ENCODE measurements at regions not wholly inside any gene's neighbourhood (a gene's known extent, or its start where the extent isn't known, plus 50 kb on each side); places are given as distances from the start of the nearest gene placed in this dataset.

- TF ChIP-seq CTCF (IDR thresholded peaks at IDR 0.05; ENCODE audit: low read length) (no peak), EZH2 (IDR thresholded peaks at IDR 0.05; ENCODE audit: borderline replicate concordance, low read length) (no peak)
Observed at GRCh38 chr1:55844322-55844721, 629.2 kb upstream of the USP24 start.
